Panc1 (cell line): ENCODE measurements at regions not wholly inside any gene's neighbourhood (a gene's known extent, or its start where the extent isn't known, plus 50 kb on each side); places are given as distances from the start of the nearest gene placed in this dataset.
A peak's percentile ranks its signal among the peaks of the same experiment; 100 is the strongest.

Source experiments
- ATAC-seq: fragments of 200-7000 bp; cut with Tn5 transposase; 2 replicates; pipeline ENCODE4 v1.9.1; 2020; ENCODE audit warnings: mild to moderate bottlenecking, moderate library complexity
- BruUV-seq: library from RNA; stranded (reverse); fragments of 400-500 nt; replicated peaks from 2 replicates; lab custom pipeline; 2021; lab: Mats Ljungman, UMichigan
- CTCF ChIA-PET: fragments of 300-600 bp; sonication (Branson Sonifier 250); formaldehyde crosslinking; loops from one replicate; lab custom pipeline; 2022; ENCODE audit warnings: antibody characterized with exemption; lab: Charles Lee
- POLR2A ChIA-PET: fragments of 300-600 bp; sonication (Branson Sonifier 250); formaldehyde crosslinking; loops from one replicate; lab custom pipeline; 2022; ENCODE audit warnings: antibody characterized with exemption; lab: Charles Lee
- DNase-seq: peaks from one replicate; pipeline ENCODE4 v3.0.0-alpha.2; 2010; ENCODE audit warnings: low read depth, low spot score
- H3K27ac ChIP-seq: 2 replicates; pipeline ENCODE4 v1.5.1; 2011; ENCODE audit warnings: mild to moderate bottlenecking, low read length, inconsistent platforms
- H3K27me3 ChIP-seq: fragments of 200-500 bp; sonication (Bioruptor generic); 2 replicates; pipeline ENCODE4 v1.6.0; 2014; ENCODE audit warnings: low read length, inconsistent platforms; ENCODE audit not compliant: control insufficient read depth, insufficient read depth
- H3K36me3 ChIP-seq: fragments of 200-500 bp; sonication (Bioruptor generic); 2 replicates; pipeline ENCODE4 v1.5.1; 2014; ENCODE audit warnings: inconsistent platforms, mild to moderate bottlenecking, low read length, moderate library complexity; ENCODE audit not compliant: control insufficient read depth, insufficient read depth
- H3K4me1 ChIP-seq: 2 replicates; pipeline ENCODE4 v1.5.1; 2011; ENCODE audit warnings: inconsistent platforms, mild to moderate bottlenecking, low read length, moderate library complexity; ENCODE audit not compliant: control insufficient read depth, insufficient read depth
- H3K4me3 ChIP-seq, 2 experiments: 2 replicates each; pipeline ENCODE4 v1.5.1; 2011 to 2012; ENCODE audit warnings: low read depth in 2 of 2, low read length in 2 of 2, mild to moderate bottlenecking in 2 of 2, inconsistent platforms in 1 of 2, moderate library complexity in 1 of 2
- H3K9me3 ChIP-seq: fragments of 200-500 bp; sonication (Bioruptor generic); 2 replicates; pipeline ENCODE4 v1.5.1; 2014; ENCODE audit warnings: low read depth, mild to moderate bottlenecking, inconsistent platforms, low read length, moderate library complexity; ENCODE audit not compliant: control insufficient read depth, insufficient read depth
- CTCF ChIP-seq: fragments of 450-650 bp; IDR thresholded peaks from 2 replicates; pipeline ENCODE4 v1.5.1; 2017; ENCODE audit warnings: mild to moderate bottlenecking
- POLR2AphosphoS5 ChIP-seq: IDR thresholded peaks from 2 replicates; pipeline ENCODE4 v1.6.1; 2012; ENCODE audit warnings: mild to moderate bottlenecking, low read depth, low read length, moderate library complexity
- SIN3A ChIP-seq: IDR thresholded peaks from 2 replicates; pipeline ENCODE4 v1.6.1; 2012; ENCODE audit warnings: low read depth, mild to moderate bottlenecking, low read length, moderate library complexity, borderline replicate concordance; ENCODE audit not compliant: insufficient read depth
- TCF7L2 ChIP-seq: IDR thresholded peaks from 2 replicates; pipeline ENCODE4 v1.6.1; 2011; ENCODE audit warnings: mild to moderate bottlenecking, low read depth, low read length, inconsistent platforms
- in situ Hi-C: cut with HindIII; loops from 2 replicates; pipeline ENCODE4 v1.10.0; 2016; ENCODE audit warnings: low sequenced_read_pairs, low pct_unique_long_range_greater_than_20kb
- intact Hi-C: fragments of 100-400 bp; cut with micrococcal nuclease; formaldehyde crosslinking; loops from one replicate; pipeline ENCODE4 v1.10.0; 2022; ENCODE audit not compliant: unreplicated experiment
- TF ChIP-seq, protein P1 (sequence below), 2 experiments: IDR thresholded peaks; 2 replicates each; pipeline ENCODE4 v1.6.1; 2011 to 2012; ENCODE audit warnings: low read depth in 2 of 2, control low read depth in 1 of 2, low read length in 1 of 2, mild to moderate bottlenecking in 1 of 2, moderate library complexity in 1 of 2; ENCODE audit not compliant: insufficient read depth in 1 of 2

DNA sequence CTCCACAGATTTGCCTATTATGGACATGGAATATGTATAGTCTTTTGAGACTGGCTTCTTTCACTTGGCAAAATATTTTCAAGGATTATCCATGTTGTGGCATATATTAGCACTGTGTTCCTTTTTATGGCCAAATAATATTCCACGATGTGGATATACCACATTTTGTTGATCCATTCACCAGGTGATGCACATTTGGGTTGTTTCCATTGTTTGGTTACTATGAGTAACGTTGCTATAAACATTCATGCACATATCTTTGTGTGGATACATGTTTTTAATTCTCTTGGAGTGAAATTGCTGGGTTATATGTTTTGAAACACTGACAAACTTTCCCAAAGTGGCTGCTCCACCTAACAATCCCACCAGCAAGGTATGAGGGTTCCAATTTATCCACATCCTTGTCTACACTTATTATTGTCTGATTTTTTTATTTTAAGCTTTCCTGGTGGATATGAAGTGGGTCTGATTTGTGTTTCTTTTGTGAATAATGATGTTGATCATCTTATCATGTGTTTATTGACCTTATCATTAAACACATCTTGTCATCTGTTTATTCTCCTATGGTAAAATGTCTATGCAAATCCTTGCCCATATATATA, 116.2 kb upstream of the FRMD6 start:
- no peak for DNase-seq
- peaks cover 8% of the 10 kb centered on the region; the same call in 1 of the 2 replicates for H3K9me3 ChIP-seq
- BruUV-seq, result no TSS peak
- in situ Hi-C loops (no loop called here), intact Hi-C loops (loop anchor here (10.0 kb wide), 1 partner anchor 131 kb away; no protein-coding TSS in a partner anchor)
- no peak for ATAC-seq
- H3K4me1 ChIP-seq, result peaks cover 14% of the 10 kb centered on the region
- no peaks in the 10 kb centered on the region for H3K27me3 ChIP-seq
- CTCF ChIA-PET, result no interaction called here
- POLR2A ChIA-PET, result no interaction called here
- TF ChIP-seq SIN3A (no peak), CTCF (no peak), TCF7L2 (no peak), POLR2AphosphoS5 (no peak)
- TF ChIP-seq, protein P1, sequence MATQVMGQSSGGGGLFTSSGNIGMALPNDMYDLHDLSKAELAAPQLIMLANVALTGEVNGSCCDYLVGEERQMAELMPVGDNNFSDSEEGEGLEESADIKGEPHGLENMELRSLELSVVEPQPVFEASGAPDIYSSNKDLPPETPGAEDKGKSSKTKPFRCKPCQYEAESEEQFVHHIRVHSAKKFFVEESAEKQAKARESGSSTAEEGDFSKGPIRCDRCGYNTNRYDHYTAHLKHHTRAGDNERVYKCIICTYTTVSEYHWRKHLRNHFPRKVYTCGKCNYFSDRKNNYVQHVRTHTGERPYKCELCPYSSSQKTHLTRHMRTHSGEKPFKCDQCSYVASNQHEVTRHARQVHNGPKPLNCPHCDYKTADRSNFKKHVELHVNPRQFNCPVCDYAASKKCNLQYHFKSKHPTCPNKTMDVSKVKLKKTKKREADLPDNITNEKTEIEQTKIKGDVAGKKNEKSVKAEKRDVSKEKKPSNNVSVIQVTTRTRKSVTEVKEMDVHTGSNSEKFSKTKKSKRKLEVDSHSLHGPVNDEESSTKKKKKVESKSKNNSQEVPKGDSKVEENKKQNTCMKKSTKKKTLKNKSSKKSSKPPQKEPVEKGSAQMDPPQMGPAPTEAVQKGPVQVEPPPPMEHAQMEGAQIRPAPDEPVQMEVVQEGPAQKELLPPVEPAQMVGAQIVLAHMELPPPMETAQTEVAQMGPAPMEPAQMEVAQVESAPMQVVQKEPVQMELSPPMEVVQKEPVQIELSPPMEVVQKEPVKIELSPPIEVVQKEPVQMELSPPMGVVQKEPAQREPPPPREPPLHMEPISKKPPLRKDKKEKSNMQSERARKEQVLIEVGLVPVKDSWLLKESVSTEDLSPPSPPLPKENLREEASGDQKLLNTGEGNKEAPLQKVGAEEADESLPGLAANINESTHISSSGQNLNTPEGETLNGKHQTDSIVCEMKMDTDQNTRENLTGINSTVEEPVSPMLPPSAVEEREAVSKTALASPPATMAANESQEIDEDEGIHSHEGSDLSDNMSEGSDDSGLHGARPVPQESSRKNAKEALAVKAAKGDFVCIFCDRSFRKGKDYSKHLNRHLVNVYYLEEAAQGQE (IDR thresholded peaks at IDR 0.05; ENCODE audit: insufficient read depth in 1 of 2, low read depth in 2 of 2, low read length in 1 of 2), result no peak
- H3K36me3 ChIP-seq, result no peaks in the 10 kb centered on the region
- peak overlapping the region; percentile 85 for H3K27ac ChIP-seq
- no peak overlapping the region for H3K4me3 ChIP-seq

GRCh38 chr14:51538973-51539372, 112.7 kb upstream of the FRMD6 start:
- peaks cover 8% of the 10 kb centered on the region; the same call in 1 of the 2 replicates for H3K9me3 ChIP-seq
- ATAC-seq (no peak), DNase-seq (no peak)
- no peaks in the 10 kb centered on the region for H3K27me3 ChIP-seq
- peak overlapping the region; percentile 54; the same call in 1 of the 2 replicates for H3K27ac ChIP-seq
- ChIA-PET CTCF (no interaction called here), POLR2A (no interaction called here)
- TF ChIP-seq CTCF (no peak), TCF7L2 (no peak), POLR2AphosphoS5 (no peak), SIN3A (no peak)
- TF ChIP-seq, protein P1 (IDR thresholded peaks at IDR 0.05; ENCODE audit: insufficient read depth in 1 of 2, low read depth in 2 of 2, low read length in 1 of 2), result no peak
- H3K4me3 ChIP-seq, result no peak overlapping the region
- in situ Hi-C loops, result no loop called here
- intact Hi-C loops, result loop anchor here (10.0 kb wide), 1 partner anchor 134 kb away; no protein-coding TSS in a partner anchor
- BruUV-seq, result no TSS peak
- H3K4me1 ChIP-seq, result peaks cover under 1% of the 10 kb centered on the region; the same call in 1 of the 2 replicates
- H3K36me3 ChIP-seq, result no peaks in the 10 kb centered on the region; the same call in 1 of the 2 replicates
